ENCODE measurements at regions not wholly inside any gene's neighbourhood (a gene's known extent, or its start where the extent isn't known, plus 50 kb on each side); places are given as distances from the start of the nearest gene placed in this dataset.

DNA sequence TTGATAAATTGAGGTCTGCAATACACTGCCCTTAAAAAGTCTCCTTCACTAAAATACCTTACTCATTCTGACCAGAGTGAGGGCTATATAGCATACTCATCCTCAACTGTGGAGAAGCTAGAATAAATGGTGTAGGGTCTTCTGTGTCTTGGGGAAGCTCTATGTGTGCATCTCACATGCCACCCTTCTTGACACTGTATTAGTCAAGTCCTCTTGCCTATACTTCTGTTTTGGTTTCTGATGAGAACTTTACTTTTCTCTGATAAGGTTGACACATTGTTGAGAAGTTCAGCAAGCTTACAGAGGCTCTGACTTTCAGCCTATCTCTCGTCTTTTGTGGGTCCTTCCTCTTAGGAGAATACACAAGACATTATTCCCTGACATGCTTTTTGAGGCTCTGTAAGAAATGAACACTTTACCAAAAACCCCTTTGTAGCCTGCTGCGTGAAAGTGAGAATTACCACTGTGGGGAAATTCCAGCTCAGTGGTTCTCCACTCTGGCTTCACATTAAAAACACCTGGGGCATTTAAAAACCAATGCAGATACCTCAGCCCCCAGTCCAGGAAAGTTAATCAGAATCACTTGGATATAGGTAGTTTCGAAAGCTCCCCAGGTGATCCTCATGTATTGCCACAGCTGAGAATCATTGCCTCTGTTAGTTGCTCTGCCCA is 372.1 kb upstream of the HS3ST5 start:
- TF ChIP-seq CTCF (IDR thresholded peaks at IDR 0.05; ENCODE audit: low read depth, low read length, missing control alignments), result no peak
- no peak overlapping the region for H3K4me3 ChIP-seq (replicated peaks; ENCODE audit: low read depth, low read length)
- DNase-seq (ENCODE audit: extremely low read depth, low read depth), result no peak

- TF ChIP-seq CTCF (IDR thresholded peaks at IDR 0.05; ENCODE audit: low read depth, low read length, missing control alignments), result no peak
- H3K4me3 ChIP-seq (replicated peaks; ENCODE audit: low read depth, low read length), result no peak overlapping the region
- no peak for DNase-seq (ENCODE audit: extremely low read depth, low read depth)
Measured at GRCh38 chr6:114713690-114714089, 370.9 kb upstream of the HS3ST5 start.

- no peak for DNase-seq (ENCODE audit: extremely low read depth, low read depth)
- no peak for TF ChIP-seq CTCF (IDR thresholded peaks at IDR 0.05; ENCODE audit: low read depth, low read length, missing control alignments)
- no peak overlapping the region for H3K4me3 ChIP-seq (replicated peaks; ENCODE audit: low read depth, low read length)
Measured at GRCh38 chr6:114712129-114712662, 369.4 kb upstream of the HS3ST5 start.

- no peak for TF ChIP-seq CTCF (IDR thresholded peaks at IDR 0.05; ENCODE audit: low read depth, low read length, missing control alignments)
- no peak overlapping the region for H3K4me3 ChIP-seq (replicated peaks; ENCODE audit: low read depth, low read length)
- no peak for DNase-seq (ENCODE audit: extremely low read depth, low read depth)
Measured at GRCh38 chr6:114707081-114707620, 364.3 kb upstream of the HS3ST5 start.

GRCh38 chr6:114690625-114691024 is 347.8 kb upstream of the HS3ST5 start:
- TF ChIP-seq CTCF (IDR thresholded peaks at IDR 0.05; ENCODE audit: low read depth, low read length, missing control alignments), result no peak
- no peak overlapping the region for H3K4me3 ChIP-seq (replicated peaks; ENCODE audit: low read depth, low read length)
- no peak for DNase-seq (ENCODE audit: extremely low read depth, low read depth)

DNA sequence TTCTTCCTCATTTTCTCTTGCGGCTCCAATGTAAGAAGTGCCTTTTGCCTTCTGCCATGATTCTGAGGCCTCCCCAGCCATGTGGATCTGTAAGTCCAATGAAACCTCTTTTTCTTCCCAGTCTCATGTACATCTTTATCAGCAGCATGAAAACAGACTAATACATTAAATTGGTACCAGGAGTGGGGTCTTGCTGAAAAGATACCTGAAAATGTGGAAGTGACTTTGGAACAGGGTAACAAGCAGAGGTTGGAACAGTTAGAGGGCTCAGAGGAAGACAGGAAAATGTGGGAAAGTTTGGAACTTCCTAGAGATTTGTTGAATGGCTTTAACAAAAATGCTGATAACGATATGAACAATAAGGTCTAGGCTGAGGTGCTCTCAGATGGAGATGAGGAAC is 316.7 kb upstream of the HS3ST5 start:
- H3K4me3 ChIP-seq (replicated peaks; ENCODE audit: low read depth, low read length), result no peak overlapping the region
- DNase-seq (ENCODE audit: extremely low read depth, low read depth), result no peak
- no peak for TF ChIP-seq CTCF (IDR thresholded peaks at IDR 0.05; ENCODE audit: low read depth, low read length, missing control alignments)

Measured in HFF-Myc (cell line).